NB4 (cell line): ENCODE measurements at regions not wholly inside any gene's neighbourhood (a gene's known extent, or its start where the extent isn't known, plus 50 kb on each side); places are given as distances from the start of the nearest gene placed in this dataset.

Experiments used
- DNase-seq: peaks from one replicate; pipeline ENCODE4 v3.0.0; 2010; ENCODE audit warnings: low read depth
- H3K4me3 ChIP-seq: one replicate; pipeline ENCODE4 v1.5.1; 2011; ENCODE audit warnings: mild to moderate bottlenecking, low read depth, low read length, moderate library complexity
- CTCF ChIP-seq: IDR thresholded peaks from one replicate; pipeline ENCODE4 v1.5.1; 2012; ENCODE audit warnings: low read depth, low read length
- MYC ChIP-seq: IDR thresholded peaks from 2 replicates; pipeline ENCODE4 v1.6.1; 2011; ENCODE audit warnings: low read depth, low read length
- POLR2A ChIP-seq: IDR thresholded peaks from 2 replicates; pipeline ENCODE4 v1.6.1; 2011; ENCODE audit warnings: mild to moderate bottlenecking; ENCODE audit not compliant: insufficient read length; ENCODE audit errors: extremely low read depth
- TF ChIP-seq, protein P1 (sequence below): IDR thresholded peaks from 2 replicates; pipeline ENCODE4 v1.6.1; 2011; ENCODE audit warnings: low read depth, low read length

DNA sequence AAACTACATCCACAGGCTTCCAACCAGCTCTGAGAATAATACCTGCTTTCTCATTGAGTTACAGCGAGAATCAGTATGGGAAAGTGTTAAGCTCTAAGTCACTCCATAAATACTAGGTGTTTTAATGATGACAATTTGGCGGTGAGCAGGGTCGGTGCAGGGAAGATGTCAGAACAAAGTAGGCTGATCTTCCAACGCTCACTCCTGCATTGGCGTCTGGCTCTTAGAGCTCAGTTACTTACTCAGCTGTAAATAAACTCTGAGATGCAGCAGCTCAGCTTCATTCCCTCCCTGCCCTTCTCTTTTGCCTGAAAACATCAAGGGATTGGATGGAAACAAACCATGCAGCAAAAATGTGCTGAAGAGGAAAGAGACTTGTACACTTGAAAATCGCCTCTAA lies 102.5 kb upstream of the SPACA1 start:
- no peak for DNase-seq
- no peak overlapping the region for H3K4me3 ChIP-seq
- TF ChIP-seq POLR2A = no peak
- no peak for TF ChIP-seq MYC
- TF ChIP-seq CTCF = no peak
- TF ChIP-seq, protein P1, sequence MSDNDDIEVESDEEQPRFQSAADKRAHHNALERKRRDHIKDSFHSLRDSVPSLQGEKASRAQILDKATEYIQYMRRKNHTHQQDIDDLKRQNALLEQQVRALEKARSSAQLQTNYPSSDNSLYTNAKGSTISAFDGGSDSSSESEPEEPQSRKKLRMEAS = no peak

DNA sequence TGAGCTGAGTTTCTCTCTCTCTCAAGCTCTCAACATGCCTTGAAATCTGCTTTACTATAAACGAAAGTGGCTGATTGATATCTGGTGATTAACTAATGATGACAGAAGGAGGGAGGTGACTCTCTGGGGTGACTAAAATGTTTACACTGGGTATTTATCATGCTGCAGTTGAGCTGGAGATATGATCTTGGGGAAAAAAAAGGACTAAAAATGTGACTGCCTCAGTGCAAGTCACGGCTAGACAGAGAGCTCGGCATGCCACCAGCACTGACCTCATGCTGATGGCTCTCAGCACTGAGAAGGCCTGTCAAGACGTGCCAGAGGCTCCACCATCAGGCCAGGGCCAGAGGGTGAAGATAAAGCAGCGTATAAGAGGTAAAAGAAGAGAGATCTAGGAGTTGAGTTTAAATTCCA lies 103.1 kb upstream of the SPACA1 start:
- peak; percentile 14 for DNase-seq
- no peak for TF ChIP-seq MYC
- TF ChIP-seq, protein P1 = no peak
- TF ChIP-seq POLR2A = no peak
- no peak for TF ChIP-seq CTCF
- no peak overlapping the region for H3K4me3 ChIP-seq

- TF ChIP-seq MYC (no peak), POLR2A (no peak)
These were observed 104.5 kb upstream of the SPACA1 start for GRCh38 chr6:87943191-87943590.

DNA sequence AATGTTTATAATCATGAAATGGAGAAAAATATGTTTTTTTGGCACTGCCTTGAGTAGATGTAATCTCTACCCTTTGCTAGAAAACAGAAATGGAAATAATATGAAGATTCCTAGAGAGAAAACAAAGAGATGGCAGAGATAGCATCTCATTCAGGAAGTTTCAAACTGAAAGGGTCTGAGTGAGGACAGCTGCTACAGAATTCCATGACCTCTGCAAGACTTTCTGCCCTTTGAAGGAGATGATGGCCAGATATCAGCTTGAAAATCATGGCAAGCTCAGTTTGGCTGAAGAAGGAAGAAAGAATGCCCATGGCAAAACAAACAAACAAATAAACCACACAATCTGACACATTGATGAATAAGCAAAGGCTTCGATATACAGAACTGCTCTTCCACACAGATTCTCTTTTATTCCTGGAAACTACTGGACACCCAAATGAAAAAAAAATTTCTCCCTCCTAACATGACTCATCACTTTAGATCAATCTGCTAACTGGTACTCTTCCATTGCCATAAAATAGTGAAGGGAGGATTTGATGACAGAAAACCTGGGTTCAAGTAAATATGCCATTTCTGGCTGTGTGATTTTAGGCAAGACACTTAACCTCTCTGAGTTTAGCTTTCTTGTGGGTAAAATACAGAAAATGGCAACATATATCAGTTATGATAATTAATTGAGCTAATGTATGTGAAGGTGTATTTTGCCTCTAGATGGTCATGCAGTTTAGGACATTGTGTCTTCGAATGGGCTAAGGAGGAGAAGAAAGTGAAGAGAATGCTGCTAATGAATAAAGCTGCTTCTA lies 105.9 kb upstream of the SPACA1 start:
- no peak for DNase-seq

More at GRCh38 chr6:87943191-87943590, 104.5 kb upstream of the SPACA1 start:
- no peak for DNase-seq
- H3K4me3 ChIP-seq = no peak overlapping the region

GRCh38 chr6:87939776-87940175 lies 107.9 kb upstream of the SPACA1 start:
- no peak overlapping the region for H3K4me3 ChIP-seq
- TF ChIP-seq POLR2A (no peak), MYC (no peak), CTCF (no peak)
- TF ChIP-seq, protein P1 = no peak
- no peak for DNase-seq

More for the DNA sequence above, 105.9 kb upstream of the SPACA1 start:
- no peak overlapping the region for H3K4me3 ChIP-seq
- TF ChIP-seq, protein P1 = no peak
- TF ChIP-seq POLR2A (no peak), CTCF (no peak), MYC (no peak)

DNA sequence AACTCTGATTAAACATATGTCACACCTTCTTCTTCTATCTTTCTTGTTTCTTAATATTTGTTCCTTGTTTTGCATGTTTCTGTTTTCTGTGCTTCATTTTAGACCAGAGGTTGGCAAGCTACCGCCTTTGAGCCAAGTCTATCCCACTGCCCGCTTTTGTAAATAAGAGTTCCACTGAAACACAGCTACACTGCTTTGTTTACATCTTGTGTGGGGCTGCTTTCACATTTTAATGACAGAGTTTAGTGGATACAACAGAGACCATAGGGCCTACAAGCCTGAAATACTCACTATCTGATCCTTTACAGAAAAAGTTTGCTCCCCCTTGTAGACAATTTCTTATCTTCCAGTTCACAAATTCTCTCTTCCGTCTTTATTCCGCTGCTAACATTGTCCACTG lies 109.4 kb upstream of the SPACA1 start:
- TF ChIP-seq, protein P1 = no peak
- TF ChIP-seq CTCF (no peak), POLR2A (no peak), MYC (no peak)
- no peak for DNase-seq
- no peak overlapping the region for H3K4me3 ChIP-seq
